DOHH2 (cell line): ENCODE measurements at regions not wholly inside any gene's neighbourhood (a gene's known extent, or its start where the extent isn't known, plus 50 kb on each side); places are given as distances from the start of the nearest gene placed in this dataset.

ENCODE experiments used
- EZH2phosphoT487 ChIP-seq: fragments of 200-600 bp; sonication (generic); IDR thresholded peaks from 2 replicates; pipeline ENCODE4 v1.6.1; 2017; ENCODE audit warnings: borderline replicate concordance, mild to moderate bottlenecking, antibody characterized with exemption, low read length, moderate library complexity, mixed read lengths
- TF ChIP-seq, protein P1 (sequence below): fragments of 200-600 bp; sonication (generic); IDR thresholded peaks from one replicate; pipeline ENCODE4 v1.5.1; 2014; ENCODE audit warnings: antibody characterized with exemption, mild to moderate bottlenecking, low read depth, low read length; ENCODE audit not compliant: poor library complexity, severe bottlenecking

DNA sequence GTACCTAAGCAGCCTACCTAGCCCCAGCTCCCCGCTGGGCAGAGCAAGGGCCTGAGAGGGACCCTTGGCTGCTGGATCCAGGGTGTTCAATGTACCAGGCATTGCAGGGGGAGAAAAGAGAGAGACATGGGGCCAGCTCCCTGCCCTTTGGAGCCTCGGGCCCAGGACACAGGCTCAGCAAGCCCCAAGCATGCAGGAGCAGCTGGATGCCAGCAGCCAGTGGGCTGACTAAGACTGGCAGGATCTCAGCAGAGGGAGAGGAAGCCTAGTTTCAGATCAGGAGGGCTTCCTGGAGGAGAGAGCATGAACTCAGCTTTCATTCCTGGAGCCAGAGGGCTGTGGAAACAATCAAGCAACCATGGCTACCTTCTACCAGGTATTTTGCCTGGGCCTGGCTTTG is 82.0 kb upstream of the NKD1 start:
- TF ChIP-seq, protein P1, sequence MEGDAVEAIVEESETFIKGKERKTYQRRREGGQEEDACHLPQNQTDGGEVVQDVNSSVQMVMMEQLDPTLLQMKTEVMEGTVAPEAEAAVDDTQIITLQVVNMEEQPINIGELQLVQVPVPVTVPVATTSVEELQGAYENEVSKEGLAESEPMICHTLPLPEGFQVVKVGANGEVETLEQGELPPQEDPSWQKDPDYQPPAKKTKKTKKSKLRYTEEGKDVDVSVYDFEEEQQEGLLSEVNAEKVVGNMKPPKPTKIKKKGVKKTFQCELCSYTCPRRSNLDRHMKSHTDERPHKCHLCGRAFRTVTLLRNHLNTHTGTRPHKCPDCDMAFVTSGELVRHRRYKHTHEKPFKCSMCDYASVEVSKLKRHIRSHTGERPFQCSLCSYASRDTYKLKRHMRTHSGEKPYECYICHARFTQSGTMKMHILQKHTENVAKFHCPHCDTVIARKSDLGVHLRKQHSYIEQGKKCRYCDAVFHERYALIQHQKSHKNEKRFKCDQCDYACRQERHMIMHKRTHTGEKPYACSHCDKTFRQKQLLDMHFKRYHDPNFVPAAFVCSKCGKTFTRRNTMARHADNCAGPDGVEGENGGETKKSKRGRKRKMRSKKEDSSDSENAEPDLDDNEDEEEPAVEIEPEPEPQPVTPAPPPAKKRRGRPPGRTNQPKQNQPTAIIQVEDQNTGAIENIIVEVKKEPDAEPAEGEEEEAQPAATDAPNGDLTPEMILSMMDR, result no peak
- TF ChIP-seq EZH2phosphoT487, result no peak
